Hepatocyte (in vitro differentiated cells): ENCODE measurements at regions not wholly inside any gene's neighbourhood (a gene's known extent, or its start where the extent isn't known, plus 50 kb on each side); places are given as distances from the start of the nearest gene placed in this dataset.

Source experiments
- EZH2phosphoT487 ChIP-seq: fragments of 200-600 bp; sonication (generic); IDR thresholded peaks from one replicate; pipeline ENCODE4 v1.6.1; 2018; ENCODE audit warnings: antibody characterized with exemption, mild to moderate bottlenecking, low read depth, moderate library complexity; ENCODE audit not compliant: unreplicated experiment, severe bottlenecking
- TF ChIP-seq, protein P1 (sequence below): fragments of 200-600 bp; sonication (generic); IDR thresholded peaks from 2 replicates; pipeline ENCODE4 v1.5.1; 2016; ENCODE audit warnings: antibody characterized with exemption, mild to moderate bottlenecking; ENCODE audit not compliant: poor library complexity

DNA sequence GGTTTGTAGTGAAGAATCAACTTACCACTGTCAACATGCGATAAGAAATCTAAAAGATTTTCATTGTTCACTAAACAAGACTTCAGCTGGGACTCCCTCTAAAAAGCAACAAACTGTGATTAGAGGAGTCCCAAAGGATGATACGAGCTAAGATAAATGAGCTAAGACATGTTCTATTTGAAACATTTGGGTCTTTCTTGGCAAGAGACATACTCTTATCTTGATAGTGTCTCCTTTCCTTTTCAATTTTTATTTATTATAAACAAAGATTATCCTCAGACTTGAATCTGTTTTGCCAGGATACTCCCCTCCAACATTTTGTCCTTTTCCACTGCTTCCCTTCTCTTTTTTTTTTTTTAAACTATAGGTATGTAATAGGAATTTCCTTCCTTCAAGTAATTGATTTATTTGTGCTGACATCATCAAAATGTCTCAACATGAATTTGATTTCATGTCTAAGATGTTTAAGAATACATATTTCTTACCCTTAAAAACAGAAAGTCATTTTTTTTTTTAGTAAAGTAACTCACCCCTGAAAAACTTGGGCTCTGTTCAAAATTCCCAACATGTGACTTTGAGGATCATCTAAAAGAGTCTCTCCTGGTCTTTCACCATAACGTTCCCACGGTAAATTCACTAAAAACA is 158.4 kb upstream of the NRP1 start:
- no peak for TF ChIP-seq EZH2phosphoT487
- TF ChIP-seq, protein P1, sequence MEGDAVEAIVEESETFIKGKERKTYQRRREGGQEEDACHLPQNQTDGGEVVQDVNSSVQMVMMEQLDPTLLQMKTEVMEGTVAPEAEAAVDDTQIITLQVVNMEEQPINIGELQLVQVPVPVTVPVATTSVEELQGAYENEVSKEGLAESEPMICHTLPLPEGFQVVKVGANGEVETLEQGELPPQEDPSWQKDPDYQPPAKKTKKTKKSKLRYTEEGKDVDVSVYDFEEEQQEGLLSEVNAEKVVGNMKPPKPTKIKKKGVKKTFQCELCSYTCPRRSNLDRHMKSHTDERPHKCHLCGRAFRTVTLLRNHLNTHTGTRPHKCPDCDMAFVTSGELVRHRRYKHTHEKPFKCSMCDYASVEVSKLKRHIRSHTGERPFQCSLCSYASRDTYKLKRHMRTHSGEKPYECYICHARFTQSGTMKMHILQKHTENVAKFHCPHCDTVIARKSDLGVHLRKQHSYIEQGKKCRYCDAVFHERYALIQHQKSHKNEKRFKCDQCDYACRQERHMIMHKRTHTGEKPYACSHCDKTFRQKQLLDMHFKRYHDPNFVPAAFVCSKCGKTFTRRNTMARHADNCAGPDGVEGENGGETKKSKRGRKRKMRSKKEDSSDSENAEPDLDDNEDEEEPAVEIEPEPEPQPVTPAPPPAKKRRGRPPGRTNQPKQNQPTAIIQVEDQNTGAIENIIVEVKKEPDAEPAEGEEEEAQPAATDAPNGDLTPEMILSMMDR, result no peak
